GM03348 (cell line): ENCODE measurements at regions not wholly inside any gene's neighbourhood (a gene's known extent, or its start where the extent isn't known, plus 50 kb on each side); places are given as distances from the start of the nearest gene placed in this dataset.

Experiments used
- DNase-seq: peaks from one replicate; pipeline ENCODE4 v3.0.0; 2012; ENCODE audit warnings: low spot score

DNA sequence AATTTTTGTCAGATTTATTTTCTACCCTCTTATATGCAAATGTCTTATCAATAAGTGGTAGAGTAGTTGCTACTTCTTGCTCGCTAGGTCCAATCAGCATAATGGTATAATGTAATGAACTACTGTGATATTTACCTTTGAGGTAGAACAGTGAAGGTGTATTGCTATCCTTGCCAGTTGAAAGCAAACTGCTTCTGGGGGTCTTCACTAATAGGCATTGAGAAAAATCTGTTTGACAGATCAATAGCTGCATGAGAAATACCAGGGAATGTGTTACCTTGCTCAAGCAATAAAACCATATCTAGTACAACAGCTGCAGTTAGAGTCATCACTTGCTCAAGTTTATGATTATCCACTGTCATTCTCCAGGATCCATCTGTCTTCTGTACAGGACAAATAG, 50.1 kb upstream of the EFEMP1 start:
- DNase-seq: no peak

DNA sequence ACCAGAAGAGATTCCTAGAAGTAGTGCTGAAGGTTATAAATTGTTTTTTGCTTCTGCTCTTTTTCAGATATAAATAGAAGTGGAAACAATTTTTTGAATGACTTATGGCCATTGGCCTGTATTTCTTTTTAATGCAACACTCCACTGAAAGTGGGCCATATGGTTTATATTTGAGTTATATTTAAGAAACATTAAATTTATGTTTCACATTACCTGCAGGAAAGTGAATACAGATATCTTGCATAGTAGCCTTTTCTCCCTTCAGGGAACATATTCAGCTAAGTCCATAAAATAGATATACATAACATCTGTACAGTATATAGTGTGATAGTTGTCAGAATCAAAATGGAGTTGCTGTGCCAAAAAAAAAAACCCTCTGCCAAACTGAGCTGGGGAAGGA, 53.1 kb upstream of the EFEMP1 start:
- no peak for DNase-seq

- DNase-seq: no peak
These were observed 61.8 kb upstream of the EFEMP1 start for GRCh38 chr2:55985406-55985805.

- no peak for DNase-seq
These were observed 62.4 kb upstream of the EFEMP1 start for GRCh38 chr2:55986001-55986400.

DNA sequence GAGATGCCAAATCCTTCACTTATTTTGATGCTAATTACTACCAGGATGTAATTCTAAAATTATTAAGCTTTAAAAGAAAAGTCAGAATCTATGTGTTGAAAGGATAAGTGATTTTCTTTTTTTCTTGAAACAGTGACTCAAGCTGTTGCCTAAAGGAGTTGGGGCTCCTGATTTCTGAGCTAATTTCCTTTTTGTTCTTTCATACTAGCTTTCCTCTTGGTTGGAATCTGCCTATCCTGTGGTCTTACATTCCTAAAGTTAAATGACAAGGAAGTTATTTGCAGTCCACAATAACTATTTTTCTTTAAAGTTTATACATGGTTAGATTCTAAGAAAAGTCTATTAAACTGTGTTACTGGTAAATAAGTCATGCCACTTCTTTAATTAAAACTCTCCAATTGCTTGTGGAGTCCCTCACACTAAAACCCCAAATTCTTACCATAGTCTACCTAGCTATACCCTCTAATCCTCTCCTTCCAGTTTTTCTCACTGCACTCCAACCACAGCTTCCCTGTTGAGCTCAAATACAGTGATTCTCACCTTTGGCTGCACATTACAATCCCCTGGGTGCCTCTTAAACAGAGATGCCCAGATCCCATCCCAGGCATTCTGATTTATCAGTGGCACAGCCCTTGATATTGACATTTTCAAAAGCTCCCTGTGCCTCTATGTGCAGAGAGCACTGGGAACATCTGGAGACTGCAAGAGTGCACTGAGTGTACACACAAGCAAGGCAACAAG, 63.3 kb upstream of the EFEMP1 start:
- DNase-seq: peak; percentile 32

- no peak for DNase-seq
These were observed 65.8 kb upstream of the EFEMP1 start for GRCh38 chr2:55989405-55989804.

GRCh38 chr2:55992455-55992854, 68.9 kb upstream of the EFEMP1 start:
- DNase-seq: peak; percentile 86

DNA sequence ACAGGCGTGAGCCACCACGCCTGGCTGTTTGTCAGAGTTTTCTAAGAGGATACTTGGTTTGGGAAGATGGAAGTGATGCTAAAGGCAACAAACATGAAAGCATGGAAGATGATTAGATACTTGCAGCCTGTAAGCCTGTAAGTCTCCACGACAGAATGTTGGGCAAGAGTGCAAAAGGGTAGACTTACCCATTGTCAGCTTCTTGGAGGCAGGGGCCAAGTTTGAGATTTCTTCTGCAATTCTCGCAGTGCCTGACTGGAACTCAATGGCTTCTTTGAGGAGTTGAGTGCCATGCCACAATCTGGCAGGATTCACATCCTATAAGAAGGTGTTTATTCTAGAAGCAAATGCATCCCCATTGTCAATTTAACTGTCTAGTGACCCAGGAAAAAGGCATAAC, 70.1 kb upstream of the EFEMP1 start:
- no peak for DNase-seq

GRCh38 chr2:55995211-55995610, 71.6 kb upstream of the EFEMP1 start:
- DNase-seq: no peak

GRCh38 chr2:55995902-55996301, 72.3 kb upstream of the EFEMP1 start:
- DNase-seq: no peak

- no peak for DNase-seq
These were observed 75.6 kb upstream of the EFEMP1 start for GRCh38 chr2:55999231-55999630.

DNA sequence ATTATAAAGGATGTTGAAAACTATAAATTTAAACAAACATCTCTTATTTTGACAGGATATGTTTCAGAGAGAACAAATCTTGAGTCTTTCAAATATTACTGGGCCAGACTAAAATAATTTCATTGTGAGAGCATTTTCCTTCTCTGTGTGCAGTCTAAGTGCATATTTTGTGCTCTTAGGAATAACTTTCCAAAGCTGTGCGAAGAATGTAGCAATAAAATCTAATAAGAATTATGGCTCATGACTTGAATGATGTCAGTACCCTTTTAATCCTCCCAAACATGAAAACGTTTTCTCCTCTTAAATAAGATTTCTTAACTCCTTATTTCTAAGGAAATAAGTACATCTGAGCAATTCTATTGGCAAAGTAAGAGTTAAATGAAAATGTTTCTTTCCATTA, 76.2 kb upstream of the EFEMP1 start:
- no peak for DNase-seq

DNA sequence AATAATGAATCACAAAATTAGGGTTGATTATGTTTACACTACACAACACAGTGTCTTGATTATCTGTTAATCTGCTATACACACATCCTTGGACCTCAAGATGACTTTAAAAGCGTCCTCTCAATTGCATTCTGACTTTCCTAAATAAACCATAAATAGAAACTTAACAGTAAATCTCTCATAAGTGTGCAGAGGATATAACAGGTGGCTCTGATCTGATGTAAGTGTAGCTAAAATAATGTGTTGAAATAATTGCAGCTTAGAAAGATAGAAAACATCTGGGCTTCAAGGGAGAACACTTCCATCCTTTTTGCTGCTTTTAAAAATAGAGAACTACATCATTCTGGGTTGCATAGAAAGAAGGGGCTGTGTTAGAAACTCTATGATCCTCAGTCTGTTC, 78.4 kb upstream of the EFEMP1 start:
- no peak for DNase-seq

DNA sequence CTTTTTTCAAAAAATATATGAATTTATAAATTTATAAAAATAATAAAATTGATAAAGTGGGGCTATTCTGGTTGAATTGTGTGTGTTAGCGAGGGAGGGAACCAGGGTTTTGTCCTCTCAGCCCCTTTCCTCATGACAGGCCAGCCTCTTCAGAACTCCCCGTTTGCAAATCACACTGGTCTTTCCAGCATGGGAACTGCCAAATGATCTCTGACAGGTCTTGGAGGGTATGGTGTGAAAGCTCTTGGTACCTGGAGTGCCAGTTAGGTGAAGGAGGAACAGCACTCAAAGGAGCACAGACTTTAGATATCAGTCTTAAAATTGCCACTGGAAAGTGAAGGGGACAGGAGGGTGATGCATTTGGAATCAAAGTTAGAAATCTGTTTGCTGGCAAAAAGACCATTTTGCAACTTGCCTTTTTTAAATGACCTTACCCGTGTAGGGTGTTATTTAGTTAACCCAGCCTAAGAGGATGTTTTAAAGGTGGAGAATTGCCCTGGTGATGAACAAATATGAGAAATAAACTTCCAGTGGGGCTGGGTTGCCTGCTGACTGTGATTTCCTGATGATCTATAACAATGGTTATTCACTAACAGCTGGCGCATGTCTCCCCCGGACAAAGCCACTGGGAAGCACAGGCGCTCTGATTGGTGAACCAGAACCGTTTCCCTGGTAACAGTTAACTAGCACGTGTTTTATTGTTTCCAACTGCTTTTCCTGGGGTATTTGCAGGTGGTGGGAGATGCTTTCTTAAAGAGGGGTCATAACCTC, 85.3 kb upstream of the EFEMP1 start:
- DNase-seq: peak; percentile 83

DNA sequence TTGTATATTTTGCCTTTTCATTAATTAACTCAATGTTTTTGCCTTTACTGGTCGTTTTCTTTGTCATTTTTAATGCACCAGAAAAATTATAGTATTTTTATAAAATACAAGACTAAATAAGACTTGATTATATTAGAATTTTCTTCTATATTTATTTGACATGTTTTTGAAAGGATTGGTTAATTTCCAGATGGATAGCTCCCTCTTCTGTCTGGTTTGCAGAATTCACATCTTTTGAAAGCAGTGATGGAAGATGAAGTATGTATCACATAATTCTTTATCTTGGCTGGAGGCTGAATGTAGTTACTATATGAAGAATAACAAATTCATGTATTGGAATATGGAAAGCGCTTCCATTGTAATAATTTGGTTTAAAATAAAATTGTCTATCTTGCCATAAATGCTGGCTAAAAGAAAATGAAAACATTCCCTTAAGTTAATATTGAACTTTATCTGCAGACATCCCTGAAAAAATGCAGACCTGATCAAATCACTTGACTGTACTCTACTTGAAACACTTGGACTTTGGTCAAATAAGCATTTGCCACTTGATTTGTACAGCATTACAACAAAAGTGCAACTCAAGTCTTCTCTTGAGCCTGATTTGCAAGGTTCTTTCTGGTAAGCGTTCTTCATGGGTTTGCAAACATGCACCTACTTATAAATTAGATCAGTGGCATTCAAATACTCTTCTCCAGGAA, 86.3 kb upstream of the EFEMP1 start:
- peak; percentile 50 for DNase-seq

DNA sequence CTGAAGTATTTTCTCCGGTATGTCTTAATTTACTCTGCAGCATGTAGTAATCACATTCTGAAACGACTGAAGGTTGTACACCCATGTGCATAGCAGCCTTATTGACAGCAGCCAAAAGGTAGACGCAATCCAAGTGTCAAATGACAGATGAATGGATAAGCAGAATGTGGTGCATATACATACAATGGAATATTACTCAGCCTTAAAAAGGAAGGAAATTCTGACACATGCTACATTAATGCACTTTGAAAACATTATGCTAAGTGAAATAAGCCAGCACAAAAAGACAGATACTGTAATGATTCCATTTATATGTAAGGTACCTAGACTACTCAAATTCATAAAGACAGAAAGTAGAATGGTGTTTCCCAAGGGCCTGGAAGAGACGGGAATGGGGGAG, 88.0 kb upstream of the EFEMP1 start:
- no peak for DNase-seq

DNA sequence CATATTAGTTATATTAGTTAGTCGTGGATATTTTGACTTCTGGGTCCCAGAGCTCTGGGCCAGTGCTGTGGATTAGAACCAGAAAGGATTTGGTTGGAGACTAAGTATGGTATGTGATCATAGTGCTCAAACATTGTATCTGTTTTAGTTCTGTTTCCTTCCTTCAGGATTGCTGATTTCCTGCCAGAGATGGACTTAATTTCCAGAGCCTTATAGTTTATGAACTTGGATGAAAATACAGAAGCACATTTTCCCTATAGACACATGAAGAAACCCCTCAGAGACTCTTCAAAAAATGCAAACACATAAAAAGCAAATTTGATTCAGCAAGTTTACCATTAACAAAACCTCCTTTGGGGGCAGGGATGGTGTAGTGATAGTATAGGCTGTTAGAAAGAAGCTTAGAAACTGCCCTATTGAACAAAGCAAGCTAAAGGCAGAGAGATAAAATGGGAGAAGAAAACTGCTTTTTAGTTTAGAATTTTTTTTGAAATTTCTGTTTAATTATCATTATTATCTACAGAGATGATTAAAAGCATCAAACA, 88.7 kb upstream of the EFEMP1 start:
- no peak for DNase-seq

GRCh38 chr2:56013475-56013874, 89.9 kb upstream of the EFEMP1 start:
- no peak for DNase-seq

DNA sequence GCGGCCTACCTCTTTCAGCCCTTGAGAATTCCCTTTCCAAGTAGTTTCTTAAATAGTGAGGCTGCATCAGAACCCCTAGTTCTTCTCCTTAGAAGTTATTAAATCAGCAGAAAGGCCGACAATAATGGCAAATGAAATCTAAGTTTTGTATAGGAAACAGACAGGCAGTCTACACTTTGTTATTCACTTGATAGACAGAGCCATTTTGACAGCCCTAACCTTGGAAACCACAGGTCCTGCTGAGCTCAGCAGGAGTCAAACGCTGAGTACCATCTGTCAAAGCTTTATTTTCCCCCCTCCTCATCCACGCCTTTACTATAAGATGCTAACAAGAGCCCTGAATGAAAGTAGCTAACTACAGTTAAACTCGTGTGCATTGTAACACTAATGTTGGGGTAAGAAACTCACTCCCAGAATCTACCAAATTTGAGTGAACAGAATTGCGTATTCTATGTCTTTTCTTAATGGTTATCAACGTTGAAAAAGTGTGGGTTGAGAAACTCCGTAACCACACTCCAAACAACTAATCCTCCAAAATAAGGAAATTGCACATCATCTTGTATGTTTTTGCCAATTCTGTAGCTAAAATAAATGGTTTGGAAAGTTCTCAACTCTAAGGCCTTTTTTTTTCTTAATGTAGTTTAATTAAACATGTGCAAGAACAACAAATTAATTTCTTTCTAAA, 90.6 kb upstream of the EFEMP1 start:
- no peak for DNase-seq

GRCh38 chr2:56015711-56016115, 92.1 kb upstream of the EFEMP1 start:
- DNase-seq: no peak

- DNase-seq: no peak
These were observed 94.2 kb upstream of the EFEMP1 start for GRCh38 chr2:56017784-56018183.

- DNase-seq: no peak
These were observed 94.7 kb upstream of the EFEMP1 start for GRCh38 chr2:56018267-56018666.
